Adrenal gland (tissue), 5 donors: ENCODE measurements at regions not wholly inside any gene's neighbourhood (a gene's known extent, or its start where the extent isn't known, plus 50 kb on each side); places are given as distances from the start of the nearest gene placed in this dataset.

Experiments
- CTCF ChIP-seq, 6 experiments: fragments of 450-650 bp in 4 of 6; fragments of 200-600 bp in 2 of 6; sonication (generic) in 1 of 6; IDR thresholded peaks; 1 replicate in 5 of 6; 2 replicates in 1 of 6; pipeline versions ENCODE4 v1.5.1 to v1.8.0; 2016 to 2021; ENCODE audit warnings: antibody characterized with exemption in 6 of 6, mild to moderate bottlenecking in 2 of 6, moderate library complexity in 1 of 6
- POLR2A ChIP-seq, 2 donors: fragments of 450-650 bp; IDR thresholded peaks; one replicate each; pipeline ENCODE4 v1.6.1; 2017; ENCODE audit warnings: antibody characterized with exemption in 2 of 2, mild to moderate bottlenecking in 2 of 2, moderate library complexity in 1 of 2
- donor health status: DM: no; HTN: no; CAD: no.

DNA sequence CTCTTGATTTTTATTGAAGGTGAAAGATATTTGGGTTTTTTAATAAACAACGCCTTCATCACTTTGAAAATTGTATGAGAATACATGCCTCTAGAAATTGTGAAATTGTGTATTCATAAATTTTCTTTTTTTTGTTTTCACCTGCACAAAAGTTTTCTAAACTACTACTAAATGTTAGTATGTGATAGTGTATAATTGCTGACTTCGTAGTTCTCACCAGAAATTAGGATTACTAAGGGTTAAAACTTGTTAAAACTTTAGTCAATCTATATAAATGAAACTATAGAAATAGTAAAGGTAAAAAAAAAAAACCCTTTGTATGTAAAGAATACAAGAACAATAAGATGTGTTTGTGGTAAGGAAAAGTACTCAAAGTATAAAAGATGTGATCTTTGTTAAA lies 496.5 kb upstream of the ATP2B1 start:
- TF ChIP-seq CTCF (IDR thresholded peaks at IDR 0.05) (no peak), POLR2A (IDR thresholded peaks at IDR 0.05) (no peak)
